Left renal cortex interstitium (tissue), 4 donors: ENCODE measurements at regions not wholly inside any gene's neighbourhood (a gene's known extent, or its start where the extent isn't known, plus 50 kb on each side); places are given as distances from the start of the nearest gene placed in this dataset.

ENCODE experiments used
- DNase-seq, 4 donors: peaks; one replicate each; pipeline ENCODE4 v3.0.0-alpha.2; 2013; ENCODE audit warnings: low read depth in 4 of 4, low spot score in 2 of 4, missing footprints in 1 of 4

- no peak for DNase-seq
These were observed 648.8 kb downstream of the ARL4A start for GRCh38 chr7:13336227-13336626.

GRCh38 chr7:13352677-13353076 is 636.8 kb downstream of the ETV1 start:
- no peak for DNase-seq

GRCh38 chr7:13359656-13360055 is 629.8 kb downstream of the ETV1 start:
- no peak for DNase-seq

GRCh38 chr7:13386741-13387140 is 602.7 kb downstream of the ETV1 start:
- DNase-seq, result no peak

GRCh38 chr7:13407911-13408310 is 581.6 kb downstream of the ETV1 start:
- no peak for DNase-seq

GRCh38 chr7:13411151-13411550 is 578.3 kb downstream of the ETV1 start:
- DNase-seq, result no peak

- no peak for DNase-seq
These were observed 577.8 kb downstream of the ETV1 start for GRCh38 chr7:13411636-13412035.

GRCh38 chr7:13414181-13414580 is 575.3 kb downstream of the ETV1 start:
- DNase-seq, result no peak

- DNase-seq, result no peak
These were observed 574.8 kb downstream of the ETV1 start for GRCh38 chr7:13414661-13415107.

GRCh38 chr7:13416071-13416470 is 573.4 kb downstream of the ETV1 start:
- no peak for DNase-seq

- DNase-seq, result no peak
These were observed 572.9 kb downstream of the ETV1 start for GRCh38 chr7:13416544-13416943.

- DNase-seq, result no peak
These were observed 568.7 kb downstream of the ETV1 start for GRCh38 chr7:13420726-13421125.

- no peak for DNase-seq
These were observed 567.7 kb downstream of the ETV1 start for GRCh38 chr7:13421776-13422175.

GRCh38 chr7:13433946-13434345 is 555.5 kb downstream of the ETV1 start:
- DNase-seq, result no peak

- DNase-seq, result no peak
These were observed 547.2 kb downstream of the ETV1 start for GRCh38 chr7:13442226-13442625.

- no peak for DNase-seq
These were observed 541.8 kb downstream of the ETV1 start for GRCh38 chr7:13447637-13448036.

- no peak for DNase-seq
These were observed 541.2 kb downstream of the ETV1 start for GRCh38 chr7:13448243-13448642.

- no peak for DNase-seq
These were observed 540.0 kb downstream of the ETV1 start for GRCh38 chr7:13449460-13449859.

GRCh38 chr7:13454916-13455592 is 534.4 kb downstream of the ETV1 start:
- DNase-seq, result no peak

GRCh38 chr7:13457790-13458189 is 531.7 kb downstream of the ETV1 start:
- DNase-seq, result no peak

- peak in 1 of 4 donors; percentile 5 for DNase-seq
These were observed 522.5 kb downstream of the ETV1 start for GRCh38 chr7:13466874-13467547.

- DNase-seq, result no peak
These were observed 512.5 kb downstream of the ETV1 start for GRCh38 chr7:13476881-13477444.
